Stimulated activated CD4-positive, alpha-beta T cell treated with anti-CD3 and anti-CD28 coated beads, Interleukin-15, amount 100 ng/mL, for 24 hours (primary cell): ENCODE measurements at regions not wholly inside any gene's neighbourhood (a gene's known extent, or its start where the extent isn't known, plus 50 kb on each side); places are given as distances from the start of the nearest gene placed in this dataset.
"Not testable (repeated sequence)": the region's sequence is repeated elsewhere in the genome, so short reads cannot be mapped to it uniquely, and the experiment has no call there.

Experiments used
- DNase-seq: peaks from one replicate; pipeline ENCODE4 v3.0.0-alpha.2; 2020

DNA sequence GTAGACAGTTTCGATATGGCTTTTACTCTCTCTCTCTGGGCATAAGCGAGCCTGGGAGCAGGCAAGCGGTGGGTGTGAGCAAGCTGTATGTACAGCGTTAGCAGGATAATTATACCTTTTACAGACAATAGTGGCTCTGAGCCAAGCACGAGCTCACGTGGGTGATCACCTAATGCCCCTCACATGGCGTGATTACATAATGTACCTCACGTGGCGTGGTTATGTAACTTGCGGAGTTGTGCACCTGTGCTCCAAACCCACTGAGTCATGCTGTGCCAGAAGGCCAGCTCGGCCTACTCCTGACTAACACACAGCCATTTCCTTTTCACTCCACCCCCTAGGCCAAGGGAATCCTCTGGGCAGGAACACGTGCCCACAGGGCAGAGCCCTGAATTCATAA, 797.2 kb downstream of the EFNA5 start:
- no peak for DNase-seq

DNA sequence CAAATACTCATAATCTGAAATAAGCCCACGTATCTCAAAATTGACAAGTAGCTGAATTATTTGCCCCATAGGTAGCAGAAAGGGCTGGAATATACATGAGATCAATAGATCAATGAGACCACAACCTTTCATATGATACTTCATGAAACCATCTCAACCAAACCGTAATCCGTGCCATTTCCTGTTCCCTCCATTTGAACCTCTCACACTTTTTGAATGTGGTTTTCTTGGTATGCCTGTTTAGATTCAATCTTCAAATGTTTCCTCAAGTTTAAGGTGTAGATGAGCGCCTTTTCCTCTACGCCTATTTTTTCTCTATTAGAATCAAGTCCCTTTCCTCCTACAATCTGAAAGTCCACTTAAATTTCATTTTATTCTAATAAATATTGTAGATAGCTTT, 805.5 kb downstream of the EFNA5 start:
- DNase-seq: no peak

DNA sequence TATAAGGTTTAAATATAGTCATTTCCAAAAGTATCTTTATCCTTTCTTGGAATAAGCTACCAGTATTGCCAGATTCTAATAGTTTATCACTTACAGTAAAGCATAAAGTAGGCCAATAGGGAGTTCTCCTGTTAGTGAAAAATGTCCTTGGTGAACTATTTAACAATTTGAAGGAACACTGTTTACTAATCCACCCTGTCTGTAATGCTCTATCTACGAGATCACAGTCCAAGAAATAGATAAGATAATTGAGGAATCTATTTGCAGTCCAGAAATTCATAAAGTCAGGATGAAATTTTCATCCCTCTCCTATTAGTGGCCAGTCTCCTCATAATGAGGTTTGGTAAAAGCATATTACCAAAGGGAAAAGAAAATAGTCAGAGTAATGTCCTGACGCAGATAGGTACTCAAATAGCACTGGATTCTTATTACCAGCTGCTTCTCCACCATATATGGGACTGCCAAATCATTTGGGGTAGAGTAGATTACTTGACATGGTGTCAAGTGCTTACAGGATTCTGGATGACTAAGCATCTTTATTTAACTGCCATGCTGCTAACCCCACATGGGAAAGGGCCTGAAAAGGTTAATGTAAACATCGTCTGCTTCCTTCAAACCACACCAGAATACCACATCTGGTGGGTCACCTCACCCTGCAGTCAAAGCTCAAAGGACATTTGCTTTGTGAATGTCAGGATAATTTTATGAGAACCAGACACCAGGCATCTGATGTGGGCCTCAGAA, 808.1 kb downstream of the EFNA5 start:
- DNase-seq: no peak

DNA sequence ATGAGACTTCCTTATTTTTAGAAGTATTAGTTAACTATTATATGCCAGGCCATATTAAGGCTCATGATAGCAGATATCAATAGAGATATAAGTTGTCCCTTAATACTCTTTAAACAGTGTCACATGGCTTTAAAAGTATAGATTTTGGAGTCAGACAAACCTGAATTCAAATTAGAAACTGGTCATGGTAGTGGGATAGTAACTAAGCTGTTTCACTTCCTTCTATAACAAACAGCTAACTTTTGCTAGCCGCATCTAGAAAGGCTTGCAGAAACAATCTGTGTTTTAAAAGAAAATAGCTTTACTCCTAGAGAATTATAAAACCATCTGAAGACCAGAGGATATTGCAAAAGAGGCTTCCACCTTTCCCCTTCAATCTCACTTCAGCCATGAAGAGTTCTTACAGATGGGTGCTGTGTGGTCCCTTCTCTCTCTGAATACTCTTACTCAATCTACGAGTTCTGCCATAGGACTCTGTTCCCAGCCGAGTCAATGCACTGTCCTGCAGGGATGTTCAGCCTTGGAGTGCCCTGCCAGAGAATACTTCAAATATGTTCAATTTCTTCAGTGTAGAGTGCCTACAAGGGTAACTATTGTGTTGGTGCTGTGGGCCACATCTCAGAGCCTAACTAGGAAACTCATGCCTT, 810.2 kb downstream of the EFNA5 start:
- no peak for DNase-seq

DNA sequence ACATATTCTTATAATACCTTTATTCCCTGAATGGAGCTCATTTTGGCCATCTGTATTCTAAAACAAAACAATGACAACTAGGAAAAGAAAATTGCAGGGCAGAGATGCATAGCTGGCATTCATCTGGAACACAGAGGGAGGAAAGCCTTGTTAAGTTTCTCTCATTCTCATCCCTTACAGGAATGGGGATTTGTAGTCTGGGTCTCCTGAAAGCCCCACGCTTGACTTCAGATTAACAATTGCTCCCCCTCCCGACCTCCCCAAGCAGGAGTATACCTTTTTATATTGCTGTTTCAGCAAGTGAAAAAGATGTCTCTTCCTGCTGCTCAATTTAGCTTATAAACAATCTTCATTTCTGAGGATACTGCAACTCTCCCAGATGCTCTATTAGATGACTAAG, 812.1 kb downstream of the EFNA5 start:
- DNase-seq: no peak

DNA sequence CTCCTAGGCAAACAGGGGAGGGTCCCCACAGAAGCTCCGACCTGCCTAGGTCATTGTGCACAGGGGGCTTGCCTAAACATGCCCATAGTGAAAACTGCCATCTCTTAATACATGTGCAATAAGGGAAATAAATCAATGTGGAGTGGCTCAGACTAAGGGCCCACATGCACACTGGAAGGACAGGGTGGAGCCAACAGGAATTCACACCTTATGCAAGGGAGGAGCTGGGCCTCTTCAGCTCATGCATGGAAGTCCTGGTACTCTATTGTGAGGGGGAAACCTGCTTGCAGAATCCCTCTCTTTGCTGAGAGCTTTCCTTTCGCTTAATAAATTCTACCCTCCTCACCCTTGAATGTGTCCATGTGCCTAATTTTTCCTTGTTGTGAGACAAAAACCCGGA, 815.8 kb downstream of the EFNA5 start:
- no peak for DNase-seq

DNA sequence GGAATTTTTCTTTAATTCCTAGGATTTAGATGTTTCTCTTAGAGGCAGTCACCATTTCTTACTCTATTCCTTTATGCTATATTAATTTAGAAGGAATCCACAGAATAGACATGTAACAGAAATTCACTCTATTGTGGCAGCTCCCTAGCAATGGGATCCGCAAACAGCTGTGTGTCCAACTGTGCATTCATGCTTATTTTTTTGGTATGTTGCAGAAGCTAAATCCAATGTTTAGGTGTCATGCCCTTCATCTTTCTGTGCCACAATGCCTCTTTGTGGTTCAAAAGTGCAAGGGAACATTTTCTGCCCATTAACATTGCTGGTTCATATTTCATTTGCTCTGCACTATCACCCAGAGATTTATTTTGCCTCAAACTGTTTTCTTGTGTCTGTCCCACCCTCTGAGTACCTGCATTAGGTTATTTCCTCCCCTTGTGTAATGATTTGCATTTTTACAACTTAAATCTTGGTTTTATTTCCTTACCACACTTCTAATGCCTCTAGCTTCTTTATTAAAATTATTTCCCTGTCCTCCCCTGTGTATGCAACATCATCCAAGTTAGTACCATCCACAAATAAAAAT, 816.5 kb downstream of the EFNA5 start:
- DNase-seq: no peak

DNA sequence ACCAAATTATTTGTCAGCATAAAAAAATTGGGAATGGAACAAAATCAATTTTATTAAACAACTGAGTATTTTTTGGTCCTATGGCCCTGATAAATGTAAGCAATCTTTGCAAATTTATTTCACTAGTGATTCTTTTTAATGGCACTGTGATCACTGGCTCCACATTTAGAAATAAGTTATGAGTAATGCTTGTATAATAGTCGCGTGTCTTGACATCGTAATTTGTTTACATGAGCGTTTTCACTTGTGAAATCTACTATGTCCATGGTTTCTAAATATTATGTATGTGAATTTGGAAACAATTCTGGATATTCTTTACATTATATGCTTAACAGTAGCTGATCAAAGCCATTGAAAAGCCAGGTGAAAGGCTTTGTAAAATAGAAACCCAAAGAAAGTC, 817.5 kb downstream of the EFNA5 start:
- DNase-seq: no peak

DNA sequence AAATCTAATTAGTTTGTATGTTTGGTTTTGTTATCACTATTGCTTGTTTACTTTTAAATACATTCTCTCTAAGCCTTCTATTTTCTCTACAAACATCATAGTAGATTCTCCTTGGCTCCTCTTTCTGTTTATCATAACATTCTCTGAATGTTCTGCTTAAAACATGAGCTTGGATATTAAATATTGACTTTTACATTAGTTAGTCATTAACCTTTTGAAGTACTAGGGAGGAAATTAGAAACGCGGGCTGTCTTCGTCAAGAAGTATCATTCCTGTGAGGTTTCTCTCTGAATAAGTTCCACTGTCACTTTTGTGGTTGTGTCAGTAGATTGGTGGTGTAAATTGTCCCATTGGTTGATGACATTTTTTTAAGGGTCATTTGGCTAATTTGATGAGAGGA, 821.5 kb downstream of the EFNA5 start:
- no peak for DNase-seq

DNA sequence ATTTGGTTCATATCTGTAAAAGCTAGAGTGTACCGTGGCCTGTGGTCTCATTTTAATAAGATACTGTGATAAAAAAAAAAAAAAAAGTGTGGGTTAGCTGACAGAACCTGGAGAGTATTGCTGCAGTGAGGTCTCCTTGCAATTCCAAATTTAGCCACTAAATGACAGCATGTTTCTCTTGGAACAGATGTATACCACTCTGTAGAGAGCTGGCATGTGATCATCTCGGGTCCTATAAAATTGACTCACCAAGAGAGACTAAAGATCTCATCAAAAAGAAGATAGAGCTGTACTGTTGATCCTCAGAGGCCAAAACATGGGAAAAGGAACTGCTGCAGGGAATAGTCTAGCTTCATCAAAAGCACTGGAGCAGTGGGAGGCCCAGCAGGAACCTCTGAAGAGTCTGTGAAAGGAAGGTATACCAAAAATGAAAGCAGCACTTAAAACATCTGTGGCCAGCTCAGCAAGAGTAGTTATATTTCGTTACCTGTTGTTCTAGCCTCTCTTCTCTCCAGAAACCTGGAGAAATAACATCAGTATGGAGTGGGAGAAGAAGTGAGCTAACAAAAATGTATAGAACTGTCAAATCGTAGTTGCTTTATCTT, 826.8 kb downstream of the EFNA5 start:
- no peak for DNase-seq

DNA sequence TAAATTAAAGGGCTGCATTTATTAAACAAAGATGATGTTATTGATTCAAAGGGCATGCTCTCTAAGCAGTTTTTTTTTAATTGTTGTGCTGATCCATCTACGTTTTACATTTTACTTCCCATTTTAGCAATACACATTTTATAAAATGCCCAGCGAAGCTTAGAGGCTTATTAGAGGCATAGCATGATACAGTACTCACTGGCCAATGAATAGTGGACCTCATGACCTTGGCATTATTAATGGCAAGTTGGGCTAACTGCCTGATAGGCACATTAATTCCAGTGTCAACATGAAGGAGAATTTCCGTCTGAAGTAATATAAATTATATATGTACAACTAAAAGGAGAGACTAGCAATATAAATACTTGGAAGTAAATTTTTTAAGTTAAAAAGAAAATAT, 837.2 kb downstream of the EFNA5 start:
- no peak for DNase-seq

DNA sequence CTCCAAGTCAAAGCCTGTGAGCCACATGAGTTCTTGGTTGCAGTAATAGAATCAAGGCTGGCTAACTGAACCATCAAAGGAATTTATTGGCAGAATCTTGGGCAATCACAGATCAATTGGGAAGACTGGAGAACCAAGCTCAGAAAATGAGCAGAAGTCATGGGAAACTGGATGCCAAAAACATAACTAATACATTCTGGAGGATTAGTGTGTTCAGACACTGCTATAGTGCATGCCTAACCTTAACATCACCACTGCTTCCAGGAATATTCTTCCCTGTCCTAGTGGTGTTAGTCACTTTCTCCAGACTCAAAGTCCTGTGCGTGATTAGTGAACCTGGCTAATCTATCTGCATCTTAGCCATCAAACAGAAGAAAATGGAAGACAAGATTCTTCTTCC, 843.7 kb downstream of the EFNA5 start:
- no peak for DNase-seq

DNA sequence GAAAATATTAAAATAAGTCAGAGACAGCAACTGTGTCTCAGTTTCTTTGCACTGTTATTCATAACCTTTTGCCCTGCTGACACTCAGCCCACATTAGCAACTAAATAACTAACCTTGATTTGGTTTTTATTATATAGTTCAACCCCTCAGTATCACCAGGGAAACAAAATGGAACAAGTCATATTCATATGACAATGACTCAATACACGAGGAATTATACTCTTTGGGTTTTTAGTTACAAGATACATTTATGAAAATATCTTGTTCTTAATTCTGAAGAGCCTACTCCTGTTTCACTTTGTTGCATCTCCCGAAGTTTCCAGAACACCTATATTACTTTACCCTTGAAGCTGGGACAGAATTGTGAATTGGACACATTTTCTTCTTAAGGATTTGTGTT, 845.4 kb downstream of the EFNA5 start:
- DNase-seq: no peak

DNA sequence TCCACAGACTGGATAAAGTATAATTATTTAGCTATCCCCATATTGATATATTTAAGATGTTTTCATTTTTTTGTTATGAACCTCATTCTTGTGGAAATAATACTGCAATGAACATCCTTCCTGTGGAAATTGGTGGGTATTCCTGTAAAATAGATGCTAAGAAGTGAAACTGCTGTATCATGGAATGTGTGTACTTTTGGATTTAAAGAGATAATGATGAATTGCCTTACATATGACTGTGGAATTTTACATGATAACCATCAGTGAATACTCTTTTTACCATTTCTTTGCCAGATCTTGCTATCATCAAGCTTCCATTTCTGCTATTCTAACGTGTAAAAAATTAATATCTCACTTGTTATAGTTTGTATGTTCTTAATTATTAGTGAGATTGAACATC, 847.9 kb downstream of the EFNA5 start:
- no peak for DNase-seq

DNA sequence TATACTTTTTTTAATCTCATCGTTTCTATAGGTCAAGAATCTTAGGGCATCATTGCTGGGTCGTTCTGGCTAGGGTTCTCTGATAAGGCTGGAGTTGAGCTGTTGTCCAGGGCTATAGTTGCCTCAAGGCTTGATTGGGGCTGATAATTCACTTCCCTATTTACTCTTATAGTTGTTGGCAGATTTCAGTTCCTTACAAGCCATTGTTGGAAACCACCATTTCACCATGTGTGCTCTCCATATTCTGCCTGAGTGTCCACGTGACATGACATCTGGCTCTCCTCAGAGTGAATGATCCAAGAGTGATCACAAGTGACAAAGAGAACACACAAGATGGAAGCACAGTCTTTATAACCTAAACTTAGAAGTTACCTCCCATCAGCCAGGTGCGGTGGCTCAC, 852.2 kb downstream of the EFNA5 start:
- no peak for DNase-seq

DNA sequence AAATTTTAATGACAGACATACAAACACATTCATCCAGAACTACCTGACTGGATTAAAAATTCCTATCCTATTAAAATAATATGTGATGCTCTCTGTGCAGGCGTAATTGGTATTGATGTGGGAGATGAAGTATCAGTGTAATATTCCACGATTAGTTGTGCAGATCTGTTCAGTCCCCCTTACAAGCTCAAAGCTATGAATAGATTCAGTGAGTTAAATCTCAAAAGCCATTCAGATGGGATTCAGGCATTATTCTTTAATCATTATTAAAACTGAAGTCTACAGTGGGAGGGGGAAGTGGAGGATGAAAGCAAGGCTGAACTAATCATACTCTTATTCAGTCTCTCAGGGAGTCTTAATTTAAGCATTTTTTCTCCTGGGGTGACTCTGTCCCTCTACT, 855.8 kb downstream of the EFNA5 start:
- DNase-seq: no peak

DNA sequence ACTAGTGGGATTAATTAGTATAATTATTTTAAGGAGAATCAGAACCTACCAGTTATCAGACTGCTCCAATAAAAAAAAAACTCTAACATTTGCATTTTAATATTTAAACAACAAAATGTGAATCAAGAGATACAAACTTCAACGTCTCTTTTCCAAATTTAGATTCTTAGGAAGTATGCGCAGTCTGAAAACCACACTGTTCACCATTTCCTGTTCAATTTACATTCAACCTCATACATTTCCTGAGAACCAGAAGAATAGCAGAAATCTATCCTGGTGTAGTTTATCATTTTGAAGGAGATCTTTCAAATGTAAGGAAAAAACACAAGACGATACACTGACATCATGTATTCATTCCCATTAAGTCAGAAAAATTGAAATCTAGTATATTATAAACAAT, 869.2 kb downstream of the EFNA5 start:
- no peak for DNase-seq

DNA sequence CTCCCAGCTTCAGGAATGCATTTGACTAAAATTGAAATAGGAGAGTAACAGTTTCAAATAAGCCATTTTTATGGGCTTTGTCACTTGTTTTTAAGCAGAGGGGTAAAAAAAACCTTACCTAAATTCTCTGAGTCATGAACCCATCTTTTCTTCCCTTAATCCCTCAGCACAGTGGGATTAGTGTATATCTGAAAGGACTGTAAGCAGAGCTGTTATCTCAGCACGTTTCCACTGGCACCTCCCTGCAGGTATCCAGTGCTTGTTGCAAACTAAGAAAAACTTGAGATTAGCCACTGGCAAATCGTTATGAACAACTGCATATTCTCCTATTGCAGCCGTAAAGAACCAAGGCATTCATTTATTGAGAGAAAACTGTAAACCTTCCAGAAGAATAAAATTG, 872.7 kb downstream of the EFNA5 start:
- DNase-seq: no peak

DNA sequence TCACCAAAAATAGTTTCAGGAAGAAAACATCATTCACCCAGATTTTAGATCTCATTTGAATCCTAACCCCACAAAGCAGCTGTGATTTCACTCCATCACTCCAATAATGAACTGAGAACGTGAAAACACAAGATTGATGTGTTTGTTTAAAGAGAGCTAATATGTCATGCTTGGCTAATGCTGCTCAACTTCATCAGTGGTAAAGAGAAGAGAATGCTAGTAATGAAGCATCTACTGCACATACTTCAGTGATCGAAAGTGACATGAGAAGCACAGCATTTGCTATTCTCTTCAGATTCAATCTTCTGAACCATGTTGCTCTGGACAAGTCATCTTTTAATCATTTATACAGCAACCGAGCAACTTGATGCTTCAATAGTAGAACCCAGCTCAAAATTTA, 874.7 kb downstream of the EFNA5 start:
- DNase-seq: no peak

DNA sequence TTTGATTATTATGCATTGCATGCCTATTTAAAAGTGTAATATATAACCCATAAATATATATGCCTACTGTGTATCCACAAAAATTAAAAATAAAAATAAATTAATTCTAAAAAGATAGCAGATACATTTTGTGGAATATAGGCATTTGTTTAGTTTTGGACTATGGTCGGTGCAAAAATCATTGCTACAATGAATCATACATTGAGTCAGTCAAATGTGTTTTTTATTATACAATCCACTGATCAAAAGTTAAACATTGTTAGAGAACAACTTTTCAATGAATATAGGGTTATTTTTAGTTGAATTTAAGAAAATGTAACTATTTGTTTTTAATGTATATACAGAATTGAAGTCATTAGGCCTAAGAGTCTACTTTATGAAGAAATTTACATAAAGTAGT, 885.9 kb downstream of the EFNA5 start:
- no peak for DNase-seq

DNA sequence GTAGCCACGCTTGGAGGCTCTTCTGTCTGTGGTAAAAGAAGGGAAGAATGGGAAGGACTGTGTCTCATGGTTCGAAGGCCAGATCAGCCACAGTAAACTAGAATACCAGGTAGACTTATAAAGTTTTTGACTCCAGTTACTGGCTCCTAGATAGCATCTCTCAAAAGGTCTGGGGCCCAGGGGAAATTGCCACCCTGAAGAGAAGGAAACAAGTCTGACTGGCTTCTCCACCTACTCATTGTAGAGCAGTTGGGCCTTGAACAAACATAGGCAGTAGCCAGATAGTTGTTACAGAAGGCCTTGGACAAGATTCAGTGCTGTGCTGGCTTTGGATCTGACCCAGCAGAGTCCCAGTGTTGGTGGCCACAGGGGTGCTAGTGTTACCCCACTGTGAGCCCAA, 890.4 kb downstream of the EFNA5 start:
- DNase-seq: no peak

DNA sequence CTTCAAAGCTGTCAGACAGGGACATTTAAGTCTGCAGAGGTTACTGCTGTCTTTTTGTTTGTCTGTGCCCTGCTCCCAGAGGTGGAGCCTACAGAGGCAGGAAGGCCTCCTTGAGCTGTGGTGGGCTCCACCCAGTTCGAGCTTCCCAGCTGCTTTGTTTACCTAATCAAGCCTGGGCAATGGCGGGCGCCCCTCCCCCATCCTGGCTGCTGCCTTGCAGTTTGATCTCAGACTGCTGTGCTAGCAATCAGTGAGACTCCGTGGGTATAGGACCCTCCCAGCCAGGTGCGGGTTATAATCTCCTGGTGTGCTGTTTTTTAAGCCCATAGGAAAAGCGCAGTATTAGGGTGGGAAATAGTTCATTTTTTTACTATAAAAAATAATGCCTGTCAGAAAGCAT, 894.2 kb downstream of the EFNA5 start:
- not testable (repeated sequence) for DNase-seq

DNA sequence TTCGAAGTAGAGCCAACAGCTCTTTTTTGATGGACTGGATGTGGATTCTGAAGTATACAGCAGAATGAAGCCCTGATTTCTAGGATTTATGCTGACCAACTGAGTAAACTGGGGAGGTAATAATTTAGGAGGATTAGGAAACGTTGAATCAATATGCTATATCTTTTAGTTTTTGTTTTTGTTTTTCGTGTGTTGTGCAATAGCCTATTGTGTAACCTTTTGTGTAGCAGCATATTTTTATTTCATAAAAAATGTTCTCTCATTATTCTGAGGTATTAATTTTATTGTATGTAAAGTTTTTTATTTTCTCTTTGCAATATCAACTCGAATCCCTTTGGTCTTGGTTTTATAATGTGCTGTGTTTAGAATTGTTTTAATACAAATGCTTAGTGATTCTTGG, 902.3 kb downstream of the EFNA5 start:
- no peak for DNase-seq

DNA sequence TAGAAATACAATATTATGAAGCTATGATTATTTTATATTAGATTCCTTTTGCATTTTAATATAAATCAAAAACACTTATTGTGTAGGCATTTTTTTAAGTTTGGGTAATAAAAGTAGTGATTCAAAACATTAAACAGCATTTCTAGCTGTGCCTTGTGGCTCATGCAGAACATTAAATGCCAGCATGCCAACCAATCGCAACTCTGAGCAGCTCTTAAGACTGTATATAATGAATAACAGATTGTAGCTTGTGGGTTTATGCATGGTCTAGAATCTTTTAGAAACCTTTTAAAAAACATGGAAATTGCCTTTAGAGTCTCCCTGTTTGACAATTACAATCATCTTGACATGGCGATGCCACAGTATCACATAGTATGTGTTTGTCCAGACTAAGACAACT, 903.8 kb downstream of the EFNA5 start:
- no peak for DNase-seq
